Inferior parietal cortex (tissue), 1 donor: ENCODE measurements at regions not wholly inside any gene's neighbourhood (a gene's known extent, or its start where the extent isn't known, plus 50 kb on each side); places are given as distances from the start of the nearest gene placed in this dataset.
"Not testable (repeated sequence)": the region's sequence is repeated elsewhere in the genome, so short reads cannot be mapped to it uniquely, and the experiment has no call there.

Experiments used
- DNase-seq: peaks from one replicate; pipeline ENCODE4 v3.0.0-alpha.2; 2016; ENCODE audit errors: extremely low spot score

GRCh38 chr10:53534428-53534827 is 761.8 kb upstream of the MBL2 start:
- DNase-seq = no peak

GRCh38 chr10:53528974-53529373 is 756.4 kb upstream of the MBL2 start:
- no peak for DNase-seq

GRCh38 chr10:53521046-53521445 is 748.5 kb upstream of the MBL2 start:
- no peak for DNase-seq

GRCh38 chr10:53508197-53508596 is 735.6 kb upstream of the MBL2 start:
- DNase-seq = no peak

- DNase-seq = not testable (repeated sequence)
Observed at GRCh38 chr10:53504492-53504891, 731.9 kb upstream of the MBL2 start.

GRCh38 chr10:53491774-53492173 is 719.2 kb upstream of the MBL2 start:
- DNase-seq = no peak

- DNase-seq = no peak
Observed at GRCh38 chr10:53490553-53490952, 718.0 kb upstream of the MBL2 start.

GRCh38 chr10:53489335-53490182 is 717.0 kb upstream of the MBL2 start:
- no peak for DNase-seq

- DNase-seq = no peak
Observed at GRCh38 chr10:53487019-53487983, 714.7 kb upstream of the MBL2 start.

- not testable (repeated sequence) for DNase-seq
Observed at GRCh38 chr10:53485422-53485821, 712.8 kb upstream of the MBL2 start.

- no peak for DNase-seq
Observed at GRCh38 chr10:53479365-53479764, 706.8 kb upstream of the MBL2 start.

- no peak for DNase-seq
Observed at GRCh38 chr10:53477313-53477675, 704.7 kb upstream of the MBL2 start.

GRCh38 chr10:53476650-53477312 is 704.2 kb upstream of the MBL2 start:
- no peak for DNase-seq

- no peak for DNase-seq
Observed at GRCh38 chr10:53469383-53469782, 696.8 kb upstream of the MBL2 start.

GRCh38 chr10:53463539-53463938 is 691.0 kb upstream of the MBL2 start:
- DNase-seq = no peak

GRCh38 chr10:53458007-53458406 is 685.4 kb upstream of the MBL2 start:
- DNase-seq = no peak

- DNase-seq = no peak
Observed at GRCh38 chr10:53453196-53453595, 680.6 kb upstream of the MBL2 start.

GRCh38 chr10:53447576-53447975 is 675.0 kb upstream of the MBL2 start:
- DNase-seq = no peak

GRCh38 chr10:53441843-53442242 is 669.3 kb upstream of the MBL2 start:
- DNase-seq = no peak

GRCh38 chr10:53440601-53441000 is 668.0 kb upstream of the MBL2 start:
- no peak for DNase-seq

- DNase-seq = not testable (repeated sequence)
Observed at GRCh38 chr10:53439075-53439474, 666.5 kb upstream of the MBL2 start.

GRCh38 chr10:53434413-53434812 is 661.8 kb upstream of the MBL2 start:
- no peak for DNase-seq
